Ishikawa (cell line): ENCODE measurements at regions not wholly inside any gene's neighbourhood (a gene's known extent, or its start where the extent isn't known, plus 50 kb on each side); places are given as distances from the start of the nearest gene placed in this dataset.

ENCODE experiments used
- RAD21 ChIP-seq: IDR thresholded peaks from 2 replicates; pipeline ENCODE4 v1.6.1; 2012; ENCODE audit warnings: low read depth
- TAF1 ChIP-seq: IDR thresholded peaks from 2 replicates; pipeline ENCODE4 v1.6.1; 2012; ENCODE audit warnings: low read depth, mild to moderate bottlenecking
- TEAD4 ChIP-seq: IDR thresholded peaks from 2 replicates; pipeline ENCODE4 v1.6.1; 2012

DNA sequence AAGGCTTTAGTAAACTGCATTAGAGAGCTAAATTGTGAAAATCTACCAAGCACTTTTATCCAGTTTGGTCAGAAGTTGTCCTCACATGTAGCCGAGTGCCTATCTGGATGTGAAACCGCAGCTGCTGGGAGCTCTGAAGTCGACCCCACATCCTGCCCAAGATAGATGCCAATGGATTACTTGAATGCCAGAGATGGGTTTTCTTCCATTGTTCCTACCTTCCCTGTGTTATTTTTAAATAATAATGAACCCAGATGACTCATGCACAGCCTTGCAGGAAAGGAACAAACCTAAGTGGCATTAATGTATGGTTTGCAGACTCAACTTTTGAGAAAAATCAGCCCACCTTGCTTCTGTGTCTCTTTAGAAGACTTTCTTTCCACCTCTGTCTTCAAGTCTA is 408.5 kb downstream of the FBXO15 start:
- TF ChIP-seq TEAD4, result no peak
- no peak for TF ChIP-seq TAF1
- TF ChIP-seq RAD21, result no peak
